Keratinocyte (primary cell): ENCODE measurements at regions not wholly inside any gene's neighbourhood (a gene's known extent, or its start where the extent isn't known, plus 50 kb on each side); places are given as distances from the start of the nearest gene placed in this dataset.

Source experiments
- DNase-seq: peaks from one replicate; pipeline ENCODE4 v3.0.0-alpha.2; 2011; ENCODE audit warnings: low read depth, missing footprints, low spot score
- FAIRE-seq: peaks from 2 replicates; lab custom pipeline; 2011; peaks lifted over from hg19 to GRCh38; lab: Jason Lieb, UNC
- H2AFZ ChIP-seq: 2 replicates; pipeline ENCODE4 v1.6.0; 2012; ENCODE audit warnings: low read length, control low read depth, inconsistent platforms; ENCODE audit not compliant: control insufficient read depth
- H3K27ac ChIP-seq: 2 replicates; pipeline ENCODE4 v1.5.1; 2011; ENCODE audit warnings: low read length; ENCODE audit not compliant: control insufficient read depth, insufficient read depth
- H3K27me3 ChIP-seq: 3 replicates; pipeline ENCODE4 v1.6.0; 2011; ENCODE audit warnings: low read length; ENCODE audit not compliant: control insufficient read depth, insufficient read depth; ENCODE audit errors: extremely low read depth
- H3K36me3 ChIP-seq, 2 experiments: 2 replicates in 1 of 2; 3 replicates in 1 of 2; pipeline ENCODE4 v1.5.1; 2011; ENCODE audit warnings: low read length in 2 of 2, mild to moderate bottlenecking in 1 of 2; ENCODE audit not compliant: control insufficient read depth in 2 of 2, insufficient read depth in 2 of 2; ENCODE audit errors: extremely low read depth in 1 of 2
- H3K4me1 ChIP-seq: 3 replicates; pipeline ENCODE4 v1.5.1; 2011; ENCODE audit warnings: low read length; ENCODE audit not compliant: control insufficient read depth, insufficient read depth; ENCODE audit errors: extremely low read depth
- H3K4me2 ChIP-seq: 3 replicates; pipeline ENCODE4 v1.6.0; 2011; ENCODE audit warnings: low read depth, low read length; ENCODE audit not compliant: control insufficient read depth, insufficient read depth; ENCODE audit errors: extremely low read depth
- H3K4me3 ChIP-seq, 3 experiments: fragments of 200-600 bp in 1 of 3; sonication (generic) in 1 of 3; 2 replicates in 2 of 3; 3 replicates in 1 of 3; pipeline ENCODE4 v1.5.1; 2011 to 2016; ENCODE audit warnings: low read length in 3 of 3, mild to moderate bottlenecking in 3 of 3, control low read depth in 2 of 3, inconsistent platforms in 1 of 3, low read depth in 1 of 3, mixed read lengths in 1 of 3, mixed run types in 1 of 3, moderate library complexity in 1 of 3; ENCODE audit not compliant: control insufficient read depth in 2 of 3, insufficient read depth in 2 of 3; ENCODE audit errors: extremely low read depth in 1 of 3
- H3K79me2 ChIP-seq: 2 replicates; pipeline ENCODE4 v1.6.0; 2012; ENCODE audit warnings: low read length; ENCODE audit not compliant: control insufficient read depth, insufficient read depth
- H3K9ac ChIP-seq: 3 replicates; pipeline ENCODE4 v1.6.0; 2011; ENCODE audit warnings: low read length; ENCODE audit not compliant: control insufficient read depth, insufficient read depth; ENCODE audit errors: extremely low read depth
- H3K9me1 ChIP-seq: 3 replicates; pipeline ENCODE4 v1.6.0; 2011; ENCODE audit warnings: low read length; ENCODE audit not compliant: control insufficient read depth, insufficient read depth; ENCODE audit errors: extremely low read depth
- H3K9me3 ChIP-seq: 2 replicates; pipeline ENCODE4 v1.5.1; 2012; ENCODE audit warnings: low read depth, low read length; ENCODE audit not compliant: control insufficient read depth
- H4K20me1 ChIP-seq: 3 replicates; pipeline ENCODE4 v1.6.0; 2011; ENCODE audit warnings: low read length; ENCODE audit not compliant: control insufficient read depth, insufficient read depth; ENCODE audit errors: extremely low read depth
- EZH2 ChIP-seq: IDR thresholded peaks from one replicate; pipeline ENCODE4 v1.6.1; 2012; ENCODE audit warnings: inconsistent platforms, mild to moderate bottlenecking, low read length, moderate library complexity
- dilution Hi-C: fragments of 300-500 bp; cut with MboI; formaldehyde crosslinking; loops from one replicate; pipeline ENCODE4 v1.7.0; 2020; ENCODE audit warnings: low sequenced_read_pairs; ENCODE audit not compliant: extremely low pct_ligation_motif_present
- TF ChIP-seq, protein P1 (sequence below), 3 experiments: IDR thresholded peaks in 1 of 3; conservative IDR thresholded peaks in 1 of 3; optimal IDR thresholded peaks in 1 of 3; 2 replicates in 2 of 3; 3 replicates in 1 of 3; pipeline versions ENCODE3 to v1.5.1; 2011; ENCODE audit warnings: low read length in 3 of 3, mild to moderate bottlenecking in 3 of 3, moderate library complexity in 2 of 3, control low read depth in 1 of 3, inconsistent platforms in 1 of 3; ENCODE audit not compliant: insufficient read depth in 2 of 3; ENCODE audit errors: extremely low read depth in 1 of 3

DNA sequence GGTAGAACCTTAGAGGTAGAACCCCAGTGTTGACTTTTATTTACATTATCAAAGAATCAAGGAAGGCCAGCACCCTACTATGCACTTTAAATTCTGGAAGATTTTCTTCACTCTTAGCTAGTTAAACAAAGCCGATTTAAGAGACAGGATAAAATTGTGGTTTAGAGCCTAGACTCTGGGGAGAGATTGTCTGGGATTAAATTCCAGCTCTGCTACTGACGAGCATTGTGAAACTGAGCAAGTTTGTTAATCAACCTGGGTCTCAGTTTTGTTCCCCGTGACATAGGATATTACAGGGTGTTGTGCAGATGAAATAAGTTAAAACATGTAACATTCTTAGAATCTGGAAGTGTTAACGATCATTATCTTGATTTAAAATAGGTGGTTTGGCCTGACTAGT lies 83.5 kb downstream of the FEM1C start:
- peak overlapping the region; percentile 67 for H3K9ac ChIP-seq
- DNase-seq, result no peak
- peak overlapping the region; percentile 91 for H3K27ac ChIP-seq
- H3K27me3 ChIP-seq, result no peaks in the 10 kb centered on the region
- no peaks in the 10 kb centered on the region for H3K36me3 ChIP-seq
- H3K4me2 ChIP-seq, result peak overlapping the region; percentile 64
- H3K79me2 ChIP-seq, result no peaks in the 10 kb centered on the region
- no peaks in the 10 kb centered on the region for H3K9me1 ChIP-seq
- dilution Hi-C loops, result no loop called here
- peak overlapping the region in 2 of 3 experiments; percentile 5 to 15 for H3K4me3 ChIP-seq
- H3K4me1 ChIP-seq, result peaks cover 31% of the 10 kb centered on the region
- no peaks in the 10 kb centered on the region for H4K20me1 ChIP-seq
- no peaks in the 10 kb centered on the region for H3K9me3 ChIP-seq
- peak overlapping the region; percentile 2 for H2AFZ ChIP-seq
- FAIRE-seq, result peak; percentile 9
- no peak for TF ChIP-seq EZH2
- TF ChIP-seq, protein P1, sequence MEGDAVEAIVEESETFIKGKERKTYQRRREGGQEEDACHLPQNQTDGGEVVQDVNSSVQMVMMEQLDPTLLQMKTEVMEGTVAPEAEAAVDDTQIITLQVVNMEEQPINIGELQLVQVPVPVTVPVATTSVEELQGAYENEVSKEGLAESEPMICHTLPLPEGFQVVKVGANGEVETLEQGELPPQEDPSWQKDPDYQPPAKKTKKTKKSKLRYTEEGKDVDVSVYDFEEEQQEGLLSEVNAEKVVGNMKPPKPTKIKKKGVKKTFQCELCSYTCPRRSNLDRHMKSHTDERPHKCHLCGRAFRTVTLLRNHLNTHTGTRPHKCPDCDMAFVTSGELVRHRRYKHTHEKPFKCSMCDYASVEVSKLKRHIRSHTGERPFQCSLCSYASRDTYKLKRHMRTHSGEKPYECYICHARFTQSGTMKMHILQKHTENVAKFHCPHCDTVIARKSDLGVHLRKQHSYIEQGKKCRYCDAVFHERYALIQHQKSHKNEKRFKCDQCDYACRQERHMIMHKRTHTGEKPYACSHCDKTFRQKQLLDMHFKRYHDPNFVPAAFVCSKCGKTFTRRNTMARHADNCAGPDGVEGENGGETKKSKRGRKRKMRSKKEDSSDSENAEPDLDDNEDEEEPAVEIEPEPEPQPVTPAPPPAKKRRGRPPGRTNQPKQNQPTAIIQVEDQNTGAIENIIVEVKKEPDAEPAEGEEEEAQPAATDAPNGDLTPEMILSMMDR (optimal IDR thresholded peaks at IDR 0.05 in 1 of 3, IDR thresholded peaks at IDR 0.05 in 1 of 3, conservative IDR thresholded peaks at IDR 0.05 in 1 of 3; ENCODE audit: extremely low read depth in 1 of 3, insufficient read depth in 2 of 3, low read length in 3 of 3), result no peak

DNA sequence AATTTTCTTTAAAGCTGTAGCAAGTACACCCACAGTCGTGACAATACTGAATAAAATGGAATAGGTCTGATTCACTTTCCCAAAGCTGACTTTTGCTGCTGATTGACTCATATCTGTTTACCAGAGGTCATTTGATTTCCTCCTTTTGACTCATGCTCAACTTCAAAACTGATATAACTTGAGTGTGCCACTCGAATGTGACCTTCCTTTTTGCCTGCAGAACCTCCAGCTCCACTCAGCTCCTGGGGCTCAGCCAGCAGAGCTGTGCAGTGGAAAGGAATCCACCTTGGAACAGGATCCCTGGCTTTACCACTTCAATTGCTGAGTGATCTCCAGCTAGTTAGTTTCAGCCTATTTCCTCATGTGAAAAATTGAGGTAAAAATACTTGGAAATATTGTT lies 84.1 kb downstream of the FEM1C start:
- H4K20me1 ChIP-seq, result no peaks in the 10 kb centered on the region
- peak overlapping the region; percentile 67 for H3K9ac ChIP-seq
- H3K27ac ChIP-seq, result peak overlapping the region; percentile 91
- TF ChIP-seq, protein P1 (optimal IDR thresholded peaks at IDR 0.05 in 1 of 3, IDR thresholded peaks at IDR 0.05 in 1 of 3, conservative IDR thresholded peaks at IDR 0.05 in 1 of 3; ENCODE audit: extremely low read depth in 1 of 3, insufficient read depth in 2 of 3, low read length in 3 of 3), result no peak
- H3K4me1 ChIP-seq, result peaks cover 31% of the 10 kb centered on the region
- H3K79me2 ChIP-seq, result no peaks in the 10 kb centered on the region
- H3K9me3 ChIP-seq, result no peaks in the 10 kb centered on the region
- H3K4me3 ChIP-seq, result peak overlapping the region in 1 of 3 experiments; percentile 15
- no peak overlapping the region for H2AFZ ChIP-seq
- dilution Hi-C loops, result no loop called here
- FAIRE-seq, result peak; percentile 87
- peak; percentile 36 for DNase-seq
- H3K36me3 ChIP-seq, result no peaks in the 10 kb centered on the region
- H3K4me2 ChIP-seq, result peak overlapping the region; percentile 64
- H3K27me3 ChIP-seq, result no peaks in the 10 kb centered on the region
- H3K9me1 ChIP-seq, result no peaks in the 10 kb centered on the region
